HepG2 (cell line): ENCODE measurements at regions not wholly inside any gene's neighbourhood (a gene's known extent, or its start where the extent isn't known, plus 50 kb on each side); places are given as distances from the start of the nearest gene placed in this dataset.

Experiments used
- ATAC-seq: fragments of 200-7000 bp; cut with Tn5 transposase; 3 replicates; pipeline ENCODE4 v1.9.1; 2020; ENCODE audit warnings: mild to moderate bottlenecking, moderate library complexity
- BruUV-seq: library from RNA; stranded (reverse); fragments of 400-500 nt; replicated peaks from 2 replicates; lab custom pipeline; 2021; lab: Mats Ljungman, UMichigan
- CTCF ChIA-PET: fragments of 300-600 bp; formaldehyde crosslinking; extraction: SDS; loops from one replicate; lab custom pipeline; 2021; ENCODE audit warnings: low total read pairs, inconsistent platforms, low intra/inter-chr PET ratio; lab: Yijun Ruan, JAX
- POLR2A ChIA-PET: fragments of 350-600 bp; sonication (Branson Sonifier 250); formaldehyde crosslinking; loops from one replicate; lab custom pipeline; 2020; ENCODE audit warnings: antibody characterized with exemption, inconsistent platforms; lab: Yijun Ruan, JAX
- DNase-seq: peaks from one replicate; pipeline ENCODE4 v3.0.0-alpha.2; 2015; ENCODE audit warnings: low spot score
- FAIRE-seq: peaks from 3 replicates; lab custom pipeline; 2011; peaks lifted over from hg19 to GRCh38; lab: Jason Lieb, UNC
- H2AFZ ChIP-seq: one replicate; pipeline ENCODE4 v1.6.1; 2011; ENCODE audit warnings: low read length, inconsistent platforms
- H3K27ac ChIP-seq: fragments of 300-600 bp; 3 replicates; pipeline ENCODE4 v1.8.0; 2011; ENCODE audit warnings: mixed run types, mild to moderate bottlenecking, mixed read lengths, low read length, inconsistent platforms; ENCODE audit not compliant: insufficient read depth; ENCODE audit errors: extremely low read length
- H3K27me3 ChIP-seq, 2 experiments: fragments of 200-600 bp in 1 of 2; 2 replicates in 1 of 2; 3 replicates in 1 of 2; pipeline versions ENCODE4 v1.6.0 to v1.8.0; 2011; ENCODE audit warnings: low read length in 2 of 2, mild to moderate bottlenecking in 2 of 2, moderate library complexity in 2 of 2, inconsistent platforms in 1 of 2; ENCODE audit not compliant: insufficient read depth in 2 of 2, control insufficient read depth in 1 of 2
- H3K36me3 ChIP-seq, 2 experiments: fragments of 200-600 bp in 1 of 2; replicated peaks in 1 of 2; 2 replicates in 1 of 2; 3 replicates in 1 of 2; pipeline versions ENCODE4 v1.5.1 to v1.8.0; 2011; ENCODE audit warnings: low read length in 2 of 2, inconsistent platforms in 1 of 2; ENCODE audit not compliant: insufficient read depth in 2 of 2, control insufficient read depth in 1 of 2
- H3K4me1 ChIP-seq: 2 replicates; pipeline ENCODE4 v1.5.1; 2012; ENCODE audit warnings: low read length, inconsistent platforms; ENCODE audit not compliant: insufficient read depth
- H3K4me2 ChIP-seq: 2 replicates; pipeline ENCODE4 v1.6.0; 2011; ENCODE audit warnings: low read depth, low read length, inconsistent platforms
- H3K4me3 ChIP-seq, 3 experiments: fragments of 200-600 bp in 1 of 3; sonication (generic), shearing (Covaris generic) in 1 of 3; replicated peaks in 1 of 3; 2 replicates each; pipeline ENCODE4 v1.5.1; 2011 to 2016; ENCODE audit warnings: low read length in 3 of 3, inconsistent platforms in 2 of 3, low read depth in 2 of 3, mild to moderate bottlenecking in 2 of 3, control low read depth in 1 of 3, mixed read lengths in 1 of 3; ENCODE audit not compliant: insufficient read depth in 1 of 3
- H3K79me2 ChIP-seq: one replicate; pipeline ENCODE4 v1.6.1; 2011; ENCODE audit warnings: low read length, inconsistent platforms; ENCODE audit not compliant: insufficient read depth
- H3K9ac ChIP-seq: 2 replicates; pipeline ENCODE4 v1.6.0; 2011; ENCODE audit warnings: mild to moderate bottlenecking, low read depth, low read length, inconsistent platforms; ENCODE audit not compliant: insufficient read depth
- H3K9me3 ChIP-seq: 2 replicates; pipeline ENCODE4 v1.5.1; 2012; ENCODE audit warnings: mild to moderate bottlenecking, low read length
- H4K20me1 ChIP-seq: 2 replicates; pipeline ENCODE4 v1.6.0; 2011; ENCODE audit warnings: inconsistent platforms, mild to moderate bottlenecking, low read length, moderate library complexity; ENCODE audit not compliant: insufficient read depth
- ADNP ChIP-seq: sonication (generic); formaldehyde crosslinking; IDR thresholded peaks from 2 replicates; pipeline ENCODE4 v1.4.0; 2020; ENCODE audit warnings: missing genetic modification reagents
- CSRNP2 ChIP-seq: sonication (generic); formaldehyde crosslinking; conservative IDR thresholded peaks from 2 replicates; pipeline ENCODE4 v1.8.0; 2022; ENCODE audit warnings: low read depth, missing genetic modification reagents
- NFIC ChIP-seq: IDR thresholded peaks from 2 replicates; pipeline ENCODE4 v1.6.1; 2012; ENCODE audit warnings: mild to moderate bottlenecking, low read length, inconsistent platforms
- NFKB2 ChIP-seq: sonication (generic); formaldehyde crosslinking; IDR thresholded peaks from 2 replicates; pipeline ENCODE4 v1.4.0; 2020; ENCODE audit warnings: missing genetic modification reagents, borderline replicate concordance
- PLSCR1 ChIP-seq: sonication (generic); formaldehyde crosslinking; IDR thresholded peaks from 2 replicates; pipeline ENCODE4 v1.5.0; 2020; ENCODE audit warnings: missing genetic modification reagents, mild to moderate bottlenecking, borderline replicate concordance
- REST ChIP-seq, 2 experiments: IDR thresholded peaks; 2 replicates each; pipeline ENCODE4 v1.6.1; 2011 to 2012; ENCODE audit warnings: low read length in 2 of 2, borderline replicate concordance in 1 of 2, low read depth in 1 of 2, mild to moderate bottlenecking in 1 of 2, moderate library complexity in 1 of 2
- RFXANK ChIP-seq: IDR thresholded peaks from 2 replicates; pipeline ENCODE4 v1.6.1; 2016
- RFXAP ChIP-seq: sonication (generic); formaldehyde crosslinking; IDR thresholded peaks from 2 replicates; pipeline ENCODE4 v1.4.0; 2020; ENCODE audit warnings: missing genetic modification reagents, borderline replicate concordance
- ZFP36L2 ChIP-seq: sonication (generic); formaldehyde crosslinking; IDR thresholded peaks from 2 replicates; pipeline ENCODE4 v1.4.0; 2020; ENCODE audit warnings: missing genetic modification reagents
- ZNF276 ChIP-seq: sonication (generic); formaldehyde crosslinking; IDR thresholded peaks from 2 replicates; pipeline ENCODE4 v1.4.0; 2020; ENCODE audit warnings: mild to moderate bottlenecking, low read depth, missing genetic modification reagents
- ZNF281 ChIP-seq: sonication (generic); formaldehyde crosslinking; IDR thresholded peaks from 2 replicates; pipeline ENCODE4 v1.4.0; 2020; ENCODE audit warnings: missing genetic modification reagents, borderline replicate concordance
- ZNF670 ChIP-seq: sonication (generic); formaldehyde crosslinking; IDR thresholded peaks from 2 replicates; pipeline ENCODE4 v1.8.0; 2022; ENCODE audit warnings: mild to moderate bottlenecking, missing genetic modification reagents, borderline replicate concordance
- WGBS: methylation state at CpG from one replicate; pipeline ENCODE4 v1.1.6; 2017; ENCODE audit warnings: low lambda C conversion rate; 5-methylcytosine and 5-hydroxymethylcytosine counted together
- in situ Hi-C: cut with HindIII; loops from 2 replicates; pipeline ENCODE4 v1.10.0; 2017; ENCODE audit warnings: low pct_unique_long_range_greater_than_20kb; ENCODE audit not compliant: extremely low pct_ligation_motif_present
- intact Hi-C: fragments of 100-400 bp; cut with micrococcal nuclease; formaldehyde crosslinking; loops from one replicate; pipeline ENCODE4 v1.10.0; 2022; ENCODE audit not compliant: unreplicated experiment

- no peak overlapping the region for H3K4me2 ChIP-seq
- intact Hi-C loops = no loop called here
- no peak overlapping the region for H3K4me3 ChIP-seq
- no peak overlapping the region for H3K9ac ChIP-seq
- H3K79me2 ChIP-seq = no peaks in the 10 kb centered on the region
- BruUV-seq = no TSS peak
- H3K27ac ChIP-seq = no peak overlapping the region
- ChIA-PET POLR2A (no interaction called here), CTCF (no interaction called here)
- in situ Hi-C loops = no loop called here
- H4K20me1 ChIP-seq = no peaks in the 10 kb centered on the region
- no peaks in the 10 kb centered on the region for H3K36me3 ChIP-seq
- H2AFZ ChIP-seq = no peak overlapping the region
- no peaks in the 10 kb centered on the region for H3K9me3 ChIP-seq
- no peak for DNase-seq
- H3K4me1 ChIP-seq = no peaks in the 10 kb centered on the region
- ATAC-seq = no peak
- no peak for FAIRE-seq
- 43% methylated on average over 1 of the region's 1 CpG for WGBS
- H3K27me3 ChIP-seq = no peaks in the 10 kb centered on the region
- TF ChIP-seq ZNF281 (CRISPR knock-in tag) (no peak), REST (IDR thresholded peaks at IDR 0.05; ENCODE audit: borderline replicate concordance in 1 of 2, low read depth in 1 of 2, low read length in 2 of 2) (no peak), ADNP (no peak), CSRNP2 (no peak), PLSCR1 (CRISPR knock-in tag) (no peak), ZNF670 (no peak), NFKB2 (CRISPR knock-in tag) (no peak), RFXAP (CRISPR knock-in tag) (no peak), RFXANK (CRISPR knock-in tag) (no peak), NFIC (no peak), ZNF276 (CRISPR knock-in tag) (no peak), ZFP36L2 (CRISPR knock-in tag) (no peak)
Measured at GRCh38 chr5:39933061-39933460, 508.3 kb upstream of the DAB2 start.
